ENCODE measurements at regions not wholly inside any gene's neighbourhood (a gene's known extent, or its start where the extent isn't known, plus 50 kb on each side); places are given as distances from the start of the nearest gene placed in this dataset.

- DNase-seq, result no peak
- in situ Hi-C loops (cut with HindIII; ENCODE audit: low pct_ligation_motif_present, low sequenced_read_pairs), result no loop called here
- Histone ChIP-seq H3K27me3 (replicated peaks) (no peaks in the 10 kb centered on the region), H3K27ac (no peak overlapping the region), H3K4me3 (ENCODE audit: low read depth, low read length) (no peak overlapping the region), H3K36me3 (replicated peaks) (no peaks in the 10 kb centered on the region)
- TF ChIP-seq, protein P1, sequence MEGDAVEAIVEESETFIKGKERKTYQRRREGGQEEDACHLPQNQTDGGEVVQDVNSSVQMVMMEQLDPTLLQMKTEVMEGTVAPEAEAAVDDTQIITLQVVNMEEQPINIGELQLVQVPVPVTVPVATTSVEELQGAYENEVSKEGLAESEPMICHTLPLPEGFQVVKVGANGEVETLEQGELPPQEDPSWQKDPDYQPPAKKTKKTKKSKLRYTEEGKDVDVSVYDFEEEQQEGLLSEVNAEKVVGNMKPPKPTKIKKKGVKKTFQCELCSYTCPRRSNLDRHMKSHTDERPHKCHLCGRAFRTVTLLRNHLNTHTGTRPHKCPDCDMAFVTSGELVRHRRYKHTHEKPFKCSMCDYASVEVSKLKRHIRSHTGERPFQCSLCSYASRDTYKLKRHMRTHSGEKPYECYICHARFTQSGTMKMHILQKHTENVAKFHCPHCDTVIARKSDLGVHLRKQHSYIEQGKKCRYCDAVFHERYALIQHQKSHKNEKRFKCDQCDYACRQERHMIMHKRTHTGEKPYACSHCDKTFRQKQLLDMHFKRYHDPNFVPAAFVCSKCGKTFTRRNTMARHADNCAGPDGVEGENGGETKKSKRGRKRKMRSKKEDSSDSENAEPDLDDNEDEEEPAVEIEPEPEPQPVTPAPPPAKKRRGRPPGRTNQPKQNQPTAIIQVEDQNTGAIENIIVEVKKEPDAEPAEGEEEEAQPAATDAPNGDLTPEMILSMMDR (IDR thresholded peaks at IDR 0.05; ENCODE audit: low read depth, low read length, missing control alignments), result no peak
Measured at GRCh38 chr18:64528646-64529045, 379.8 kb upstream of the LINC00305 start.

DNA sequence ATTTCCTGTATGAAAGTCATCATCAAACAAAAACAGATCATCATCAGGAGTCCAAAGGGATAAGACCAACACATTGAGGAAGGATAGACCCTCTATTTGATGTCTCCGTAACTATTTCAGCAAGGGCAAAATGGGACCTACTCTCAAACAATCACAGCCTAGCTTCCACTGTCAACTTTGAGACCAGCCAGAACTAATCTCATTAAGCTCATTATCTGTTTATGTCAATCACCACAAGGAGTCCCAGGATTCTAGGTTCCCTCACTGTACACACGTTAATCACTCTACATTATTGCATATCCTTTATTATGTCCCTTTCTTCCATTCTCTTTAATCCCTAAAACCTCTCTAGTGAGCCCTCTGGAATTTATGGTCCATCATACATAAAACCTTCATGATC lies 370.3 kb upstream of the LINC00305 start:
- no peaks in the 10 kb centered on the region for H3K27me3 ChIP-seq (replicated peaks)
- no peak overlapping the region for H3K27ac ChIP-seq
- no peak overlapping the region for H3K4me3 ChIP-seq (ENCODE audit: low read depth, low read length)
- no peaks in the 10 kb centered on the region for H3K36me3 ChIP-seq (replicated peaks)
- TF ChIP-seq, protein P1 (IDR thresholded peaks at IDR 0.05; ENCODE audit: low read depth, low read length, missing control alignments), result no peak
- in situ Hi-C loops (cut with HindIII; ENCODE audit: low pct_ligation_motif_present, low sequenced_read_pairs), result no loop called here
- no peak for DNase-seq

GRCh38 chr18:64518191-64518590 lies 369.3 kb upstream of the LINC00305 start:
- Histone ChIP-seq H3K4me3 (ENCODE audit: low read depth, low read length) (no peak overlapping the region), H3K27ac (no peak overlapping the region), H3K27me3 (replicated peaks) (no peaks in the 10 kb centered on the region), H3K36me3 (replicated peaks) (no peaks in the 10 kb centered on the region)
- no peak for DNase-seq
- in situ Hi-C loops (cut with HindIII; ENCODE audit: low pct_ligation_motif_present, low sequenced_read_pairs), result no loop called here
- TF ChIP-seq, protein P1 (IDR thresholded peaks at IDR 0.05; ENCODE audit: low read depth, low read length, missing control alignments), result no peak

- TF ChIP-seq, protein P1 (IDR thresholded peaks at IDR 0.05; ENCODE audit: low read depth, low read length, missing control alignments), result no peak
- H3K36me3 ChIP-seq (replicated peaks), result no peaks in the 10 kb centered on the region
- in situ Hi-C loops (cut with HindIII; ENCODE audit: low pct_ligation_motif_present, low sequenced_read_pairs), result no loop called here
- no peaks in the 10 kb centered on the region for H3K27me3 ChIP-seq (replicated peaks)
- no peak overlapping the region for H3K4me3 ChIP-seq (ENCODE audit: low read depth, low read length)
- no peak overlapping the region for H3K27ac ChIP-seq
- no peak for DNase-seq
Measured at GRCh38 chr18:64513401-64513800, 364.5 kb upstream of the LINC00305 start.

GRCh38 chr18:64490207-64490606 lies 341.3 kb upstream of the LINC00305 start:
- TF ChIP-seq, protein P1 (IDR thresholded peaks at IDR 0.05; ENCODE audit: low read depth, low read length, missing control alignments), result no peak
- Histone ChIP-seq H3K36me3 (replicated peaks) (no peaks in the 10 kb centered on the region), H3K4me3 (ENCODE audit: low read depth, low read length) (no peak overlapping the region), H3K27ac (no peak overlapping the region), H3K27me3 (replicated peaks) (no peaks in the 10 kb centered on the region)
- in situ Hi-C loops (cut with HindIII; ENCODE audit: low pct_ligation_motif_present, low sequenced_read_pairs), result no loop called here
- DNase-seq, result no peak

GRCh38 chr18:64488698-64489097 lies 339.8 kb upstream of the LINC00305 start:
- TF ChIP-seq, protein P1 (IDR thresholded peaks at IDR 0.05; ENCODE audit: low read depth, low read length, missing control alignments), result no peak
- Histone ChIP-seq H3K4me3 (ENCODE audit: low read depth, low read length) (no peak overlapping the region), H3K27ac (no peak overlapping the region), H3K27me3 (replicated peaks) (no peaks in the 10 kb centered on the region), H3K36me3 (replicated peaks) (no peaks in the 10 kb centered on the region)
- in situ Hi-C loops (cut with HindIII; ENCODE audit: low pct_ligation_motif_present, low sequenced_read_pairs), result no loop called here
- DNase-seq, result no peak

All from brain microvascular endothelial cell (primary cell).